Activated T-cell treated with anti-CD3 and anti-CD28 coated beads, Interleukin-2, amount 50 U/mL, for 72 hours (primary cell): ENCODE measurements at regions not wholly inside any gene's neighbourhood (a gene's known extent, or its start where the extent isn't known, plus 50 kb on each side); places are given as distances from the start of the nearest gene placed in this dataset.
A peak's percentile ranks its signal among the peaks of the same experiment; 100 is the strongest.

ENCODE experiments used
- ATAC-seq, 2 donors: fragments of 150-1000 bp; cut with Tn5 transposase; replicated peaks in 1 of 2; 2 replicates each; pipeline ENCODE4 v1.10.0; 2021; ENCODE audit warnings: moderate library complexity in 2 of 2, mild to moderate bottlenecking in 1 of 2
- DNase-seq, 2 donors: peaks; one replicate each; pipeline ENCODE4 v3.0.0; 2021 to 2022; ENCODE audit warnings: mixed read lengths in 1 of 2
- H3K27ac Mint-ChIP-seq: one replicate; pipeline ENCODE4 v1.8.0; 2022; ENCODE audit warnings: mild to moderate bottlenecking, moderate library complexity, mixed read lengths
- H3K27me3 Mint-ChIP-seq: one replicate; pipeline ENCODE4 v1.8.0; 2022; ENCODE audit warnings: low read depth, mixed read lengths
- H3K36me3 Mint-ChIP-seq, 2 donors: one replicate each; pipeline ENCODE4 v1.8.0; 2022; ENCODE audit warnings: mixed read lengths in 2 of 2, mild to moderate bottlenecking in 1 of 2; ENCODE audit not compliant: insufficient read depth in 2 of 2
- H3K4me1 Mint-ChIP-seq: one replicate; pipeline ENCODE4 v1.8.0; 2022; ENCODE audit warnings: low read depth, mixed read lengths
- H3K4me3 Mint-ChIP-seq, 2 donors: one replicate each; pipeline ENCODE4 v1.8.0; 2022; ENCODE audit warnings: mild to moderate bottlenecking in 2 of 2, mixed read lengths in 2 of 2, moderate library complexity in 2 of 2
- H3K9me3 Mint-ChIP-seq, 2 donors: one replicate each; pipeline ENCODE4 v1.8.0; 2022; ENCODE audit warnings: mixed read lengths in 2 of 2

GRCh38 chr1:198397208-198397808 is 143.2 kb downstream of the ATP6V1G3 start:
- H3K9me3 Mint-ChIP-seq = no peaks in the 10 kb centered on the region
- ATAC-seq (no peak), DNase-seq (no peak)
- no peaks in the 10 kb centered on the region for H3K27me3 Mint-ChIP-seq
- no peaks in the 10 kb centered on the region for H3K36me3 Mint-ChIP-seq
- H3K4me1 Mint-ChIP-seq = no peaks in the 10 kb centered on the region
- H3K4me3 Mint-ChIP-seq = no peak overlapping the region
- no peak overlapping the region for H3K27ac Mint-ChIP-seq

DNA sequence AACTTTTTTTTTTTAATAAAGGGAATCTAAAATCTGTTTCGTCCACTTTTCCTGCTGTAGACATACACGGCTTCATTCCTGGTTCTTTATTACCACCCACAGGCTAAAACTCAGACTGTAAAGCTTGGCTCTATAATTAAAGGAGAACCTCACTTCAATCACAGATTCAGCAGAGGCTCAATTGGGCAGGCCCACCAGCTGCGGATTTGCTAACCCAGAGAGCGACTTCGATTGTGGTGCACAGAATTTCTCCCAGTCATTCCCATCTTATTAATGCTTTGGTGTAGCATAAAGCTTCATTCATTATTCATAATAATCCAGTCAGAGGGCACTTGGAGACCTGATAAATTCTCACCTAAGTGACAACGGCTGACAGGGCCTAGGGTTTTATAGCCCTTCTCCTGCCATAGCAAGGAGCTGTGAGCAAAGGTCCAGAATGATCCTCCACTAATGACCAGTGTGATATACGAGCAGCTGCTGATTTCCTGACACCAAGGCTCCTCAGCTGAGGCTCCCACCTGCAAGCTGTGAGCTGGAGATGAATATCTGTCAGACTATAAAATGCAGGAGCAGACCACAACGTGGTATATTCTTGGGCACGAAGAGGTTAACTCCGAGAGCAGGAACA is 149.0 kb downstream of the ATP6V1G3 start:
- Mint-ChIP-seq H3K27me3 (no peaks in the 10 kb centered on the region), H3K36me3 (no peaks in the 10 kb centered on the region), H3K4me3 (no peak overlapping the region), H3K27ac (no peak overlapping the region), H3K9me3 (no peaks in the 10 kb centered on the region), H3K4me1 (no peaks in the 10 kb centered on the region)
- DNase-seq (no peak), ATAC-seq (no peak)

DNA sequence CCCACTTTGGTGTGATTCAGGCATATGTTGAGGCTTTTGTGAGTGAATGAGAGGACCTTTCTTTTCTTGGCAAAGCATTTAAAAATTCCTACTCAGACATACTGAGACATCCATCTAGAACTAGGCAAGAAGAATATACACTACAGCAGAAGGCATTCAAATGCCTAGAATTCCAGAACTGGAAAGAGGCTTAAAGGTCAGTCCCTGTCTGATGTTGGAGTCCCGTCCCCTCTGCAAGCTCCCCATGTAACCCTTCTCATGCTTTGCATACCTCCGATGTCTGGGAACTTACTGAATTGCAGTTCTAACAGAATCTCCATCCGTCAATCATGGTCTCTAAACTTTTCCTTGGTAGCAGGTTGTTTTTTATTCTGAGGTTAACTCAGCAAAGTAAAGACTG is 152.9 kb downstream of the ATP6V1G3 start:
- no peaks in the 10 kb centered on the region for H3K4me1 Mint-ChIP-seq
- H3K36me3 Mint-ChIP-seq = no peaks in the 10 kb centered on the region
- ATAC-seq = no peak
- no peak overlapping the region for H3K4me3 Mint-ChIP-seq
- no peaks in the 10 kb centered on the region for H3K9me3 Mint-ChIP-seq
- H3K27me3 Mint-ChIP-seq = no peaks in the 10 kb centered on the region
- no peak for DNase-seq
- H3K27ac Mint-ChIP-seq = no peak overlapping the region

GRCh38 chr1:198380275-198380674 is 160.2 kb downstream of the ATP6V1G3 start:
- DNase-seq = no peak
- peaks cover 29% of the 10 kb centered on the region for H3K4me1 Mint-ChIP-seq
- peaks cover 6 to 7% of the 10 kb centered on the region in 2 donors for H3K9me3 Mint-ChIP-seq
- H3K27ac Mint-ChIP-seq = no peak overlapping the region
- peaks cover 4 to 8% of the 10 kb centered on the region in 2 donors for H3K36me3 Mint-ChIP-seq
- peak overlapping the region in 1 of 2 donors; percentile 35 for H3K4me3 Mint-ChIP-seq
- H3K27me3 Mint-ChIP-seq = no peaks in the 10 kb centered on the region
- ATAC-seq = no peak

DNA sequence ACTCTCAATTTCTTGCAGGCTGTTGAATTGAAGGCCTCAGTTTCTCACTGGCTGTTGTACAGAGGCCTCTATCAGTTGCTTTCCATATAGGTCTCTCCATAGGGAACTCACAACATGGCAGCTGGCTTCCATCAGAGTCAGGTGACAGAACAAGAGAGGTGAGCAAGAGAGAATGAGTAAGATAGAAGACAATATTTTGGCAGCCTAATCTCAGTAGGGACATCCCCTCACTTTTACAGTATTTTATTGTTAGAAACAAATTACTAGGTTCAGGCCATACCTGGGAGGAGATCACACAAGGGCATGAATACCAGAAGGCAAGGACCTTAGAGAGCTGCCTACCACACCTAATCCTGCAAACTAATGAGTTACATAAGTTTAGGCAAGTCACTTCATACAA is 162.8 kb downstream of the ATP6V1G3 start:
- peaks cover 14 to 21% of the 10 kb centered on the region in 2 donors for H3K36me3 Mint-ChIP-seq
- peaks cover 29% of the 10 kb centered on the region for H3K4me1 Mint-ChIP-seq
- no peak for ATAC-seq
- H3K27ac Mint-ChIP-seq = no peak overlapping the region
- no peak overlapping the region for H3K4me3 Mint-ChIP-seq
- peaks cover 11 to 16% of the 10 kb centered on the region in 2 donors for H3K9me3 Mint-ChIP-seq
- no peaks in the 10 kb centered on the region for H3K27me3 Mint-ChIP-seq
- DNase-seq = no peak

GRCh38 chr1:198374288-198374687 is 166.2 kb downstream of the ATP6V1G3 start:
- DNase-seq = no peak
- H3K27me3 Mint-ChIP-seq = no peaks in the 10 kb centered on the region
- H3K36me3 Mint-ChIP-seq = peaks cover 18 to 23% of the 10 kb centered on the region in 2 donors
- no peak for ATAC-seq
- H3K4me1 Mint-ChIP-seq = peaks cover 18% of the 10 kb centered on the region
- no peak overlapping the region for H3K27ac Mint-ChIP-seq
- no peak overlapping the region for H3K4me3 Mint-ChIP-seq
- H3K9me3 Mint-ChIP-seq = peaks cover 13 to 17% of the 10 kb centered on the region in 2 donors

GRCh38 chr1:198373376-198373775 is 167.1 kb downstream of the ATP6V1G3 start:
- peaks cover 20 to 23% of the 10 kb centered on the region in 2 donors for H3K36me3 Mint-ChIP-seq
- ATAC-seq = peak in 1 of 2 donors; percentile 35
- no peak overlapping the region for H3K27ac Mint-ChIP-seq
- H3K27me3 Mint-ChIP-seq = no peaks in the 10 kb centered on the region
- peaks cover 13 to 17% of the 10 kb centered on the region in 2 donors for H3K9me3 Mint-ChIP-seq
- peaks cover 9% of the 10 kb centered on the region for H3K4me1 Mint-ChIP-seq
- H3K4me3 Mint-ChIP-seq = no peak overlapping the region
- no peak for DNase-seq
